ENCODE measurements at regions not wholly inside any gene's neighbourhood (a gene's known extent, or its start where the extent isn't known, plus 50 kb on each side); places are given as distances from the start of the nearest gene placed in this dataset.

DNA sequence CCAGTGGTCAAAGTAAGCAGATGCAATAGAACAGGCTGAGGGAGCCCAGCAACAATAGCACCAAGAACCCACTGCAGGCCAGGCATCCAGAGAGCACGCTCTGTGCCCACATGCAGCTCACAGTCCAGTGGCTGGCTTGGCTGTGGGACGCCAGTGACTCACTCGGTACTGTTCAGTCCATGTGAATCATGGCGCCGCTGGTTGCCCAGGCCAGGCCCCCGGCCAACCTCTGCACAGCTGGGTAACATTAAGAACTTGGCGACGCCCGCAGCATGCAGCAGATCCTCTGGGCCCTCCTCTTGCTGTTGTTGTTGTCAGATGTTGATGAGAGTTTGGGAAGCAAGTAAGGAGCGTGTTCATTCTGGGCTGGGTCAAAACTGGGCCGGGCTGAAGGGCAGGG is 60.5 kb downstream of the MSX1 start:
- H3K23ac ChIP-seq (ENCODE audit: insufficient read length, low read depth, low read length), result no peak overlapping the region
- H3K27ac ChIP-seq (ENCODE audit: insufficient read length, low read depth, low read length), result no peak overlapping the region
- TF ChIP-seq, protein P1, sequence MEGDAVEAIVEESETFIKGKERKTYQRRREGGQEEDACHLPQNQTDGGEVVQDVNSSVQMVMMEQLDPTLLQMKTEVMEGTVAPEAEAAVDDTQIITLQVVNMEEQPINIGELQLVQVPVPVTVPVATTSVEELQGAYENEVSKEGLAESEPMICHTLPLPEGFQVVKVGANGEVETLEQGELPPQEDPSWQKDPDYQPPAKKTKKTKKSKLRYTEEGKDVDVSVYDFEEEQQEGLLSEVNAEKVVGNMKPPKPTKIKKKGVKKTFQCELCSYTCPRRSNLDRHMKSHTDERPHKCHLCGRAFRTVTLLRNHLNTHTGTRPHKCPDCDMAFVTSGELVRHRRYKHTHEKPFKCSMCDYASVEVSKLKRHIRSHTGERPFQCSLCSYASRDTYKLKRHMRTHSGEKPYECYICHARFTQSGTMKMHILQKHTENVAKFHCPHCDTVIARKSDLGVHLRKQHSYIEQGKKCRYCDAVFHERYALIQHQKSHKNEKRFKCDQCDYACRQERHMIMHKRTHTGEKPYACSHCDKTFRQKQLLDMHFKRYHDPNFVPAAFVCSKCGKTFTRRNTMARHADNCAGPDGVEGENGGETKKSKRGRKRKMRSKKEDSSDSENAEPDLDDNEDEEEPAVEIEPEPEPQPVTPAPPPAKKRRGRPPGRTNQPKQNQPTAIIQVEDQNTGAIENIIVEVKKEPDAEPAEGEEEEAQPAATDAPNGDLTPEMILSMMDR (conservative IDR thresholded peaks at IDR 0.05), result no peak
- no peak overlapping the region for H2BK15ac ChIP-seq (ENCODE audit: low read depth, low read length)
- H3K4ac ChIP-seq (ENCODE audit: low read depth, low read length), result no peak overlapping the region
- H3K4me2 ChIP-seq (ENCODE audit: insufficient read depth, insufficient read length, low read length), result no peak overlapping the region
- H2AFZ ChIP-seq (ENCODE audit: low read length), result no peak overlapping the region
- no peak overlapping the region for H3K18ac ChIP-seq (ENCODE audit: insufficient read length, low read depth, low read length)
- DNase-seq, result no peak
- H2BK120ac ChIP-seq (ENCODE audit: low read depth, low read length, poor library complexity, severe bottlenecking), result no peak overlapping the region
- H3K4me1 Mint-ChIP-seq, result no peaks in the 10 kb centered on the region
- H3K79me2 ChIP-seq (ENCODE audit: insufficient read depth, low read length), result no peaks in the 10 kb centered on the region
- no CpG with 5 or more reads among the region's 11 CpGs for WGBS (ENCODE audit: extremely low coverage, insufficient read length, low lambda C conversion rate)
- no peak overlapping the region for H3K27ac Mint-ChIP-seq
- H2BK5ac ChIP-seq (ENCODE audit: insufficient read length, low read length), result no peak overlapping the region
- H3K14ac ChIP-seq (ENCODE audit: insufficient read depth, low read length), result no peak overlapping the region; the same call in 1 of the 2 replicates
- no peaks in the 10 kb centered on the region for H4K20me1 ChIP-seq (ENCODE audit: control insufficient read depth, insufficient read depth, insufficient read length)
- no peaks in the 10 kb centered on the region for H3K4me1 ChIP-seq (ENCODE audit: insufficient read depth, low read length)
- H3K27me3 Mint-ChIP-seq (ENCODE audit: low read depth), result peaks cover 76% of the 10 kb centered on the region
- H4K5ac ChIP-seq (ENCODE audit: insufficient read length, low read depth, low read length), result no peak overlapping the region
- peaks cover 10 to 12% of the 10 kb centered on the region in 2 experiments; a peak in 4 of 5 replicates for H3K9me3 Mint-ChIP-seq
- H4K8ac ChIP-seq (replicated peaks; ENCODE audit: insufficient read length, low read depth, low read length), result no peak overlapping the region
- no peak overlapping the region for H2BK12ac ChIP-seq (ENCODE audit: insufficient read length, low read depth, low read length)
- H3K4me3 Mint-ChIP-seq, result no peak overlapping the region; a peak in 1 of 5 replicates
- no peak overlapping the region for H2BK20ac ChIP-seq (ENCODE audit: low read depth, low read length, poor library complexity, severe bottlenecking)
- no peaks in the 10 kb centered on the region for H3K23me2 ChIP-seq (ENCODE audit: insufficient read length, low read depth, low read length, poor library complexity, severe bottlenecking)
- no peak overlapping the region for H3K9ac ChIP-seq (ENCODE audit: extremely low read depth, insufficient read length, low read length)
- H4K91ac ChIP-seq (ENCODE audit: insufficient read length, low read depth, low read length), result no peak overlapping the region
- H2AK5ac ChIP-seq (ENCODE audit: insufficient read length, low read length), result no peak overlapping the region
- no peaks in the 10 kb centered on the region for H3K9me3 ChIP-seq (ENCODE audit: control insufficient read depth, low read depth, low read length)
- no peaks in the 10 kb centered on the region; the same call in 1 of the 2 replicates for H3K27me3 ChIP-seq (ENCODE audit: insufficient read depth, low read length)
- H3K36me3 Mint-ChIP-seq (ENCODE audit: insufficient read depth in 1 of 3, low read depth in 3 of 3), result 0 out of 7 replicates have a peak, but pooled peaks cover 0 to 2% (median 0%) of the 10 kb centered on the region in 3 experiments
- H3K79me1 ChIP-seq (ENCODE audit: insufficient read depth, low read depth, low read length, poor library complexity, severe bottlenecking), result no peaks in the 10 kb centered on the region
- no peak overlapping the region for H3K56ac ChIP-seq (ENCODE audit: insufficient read length, low read depth, low read length)
- no peak overlapping the region for H3T11ph ChIP-seq (ENCODE audit: low read length)

All from H9 (cell line).